Panc1 (cell line): ENCODE measurements at regions not wholly inside any gene's neighbourhood (a gene's known extent, or its start where the extent isn't known, plus 50 kb on each side); places are given as distances from the start of the nearest gene placed in this dataset.

Source experiments
- POLR2AphosphoS5 ChIP-seq: IDR thresholded peaks from 2 replicates; pipeline ENCODE4 v1.6.1; 2012; ENCODE audit warnings: mild to moderate bottlenecking, low read depth, low read length, moderate library complexity
- TCF7L2 ChIP-seq: IDR thresholded peaks from 2 replicates; pipeline ENCODE4 v1.6.1; 2011; ENCODE audit warnings: mild to moderate bottlenecking, low read depth, low read length, inconsistent platforms
- TF ChIP-seq, protein P1 (sequence below): fragments of 450-650 bp; IDR thresholded peaks from 2 replicates; pipeline ENCODE4 v1.5.1; 2017; ENCODE audit warnings: mild to moderate bottlenecking
- TF ChIP-seq, protein P2 (sequence below), 2 experiments: IDR thresholded peaks; 2 replicates each; pipeline ENCODE4 v1.6.1; 2011 to 2012; ENCODE audit warnings: low read depth in 2 of 2, control low read depth in 1 of 2, low read length in 1 of 2, mild to moderate bottlenecking in 1 of 2, moderate library complexity in 1 of 2; ENCODE audit not compliant: insufficient read depth in 1 of 2

DNA sequence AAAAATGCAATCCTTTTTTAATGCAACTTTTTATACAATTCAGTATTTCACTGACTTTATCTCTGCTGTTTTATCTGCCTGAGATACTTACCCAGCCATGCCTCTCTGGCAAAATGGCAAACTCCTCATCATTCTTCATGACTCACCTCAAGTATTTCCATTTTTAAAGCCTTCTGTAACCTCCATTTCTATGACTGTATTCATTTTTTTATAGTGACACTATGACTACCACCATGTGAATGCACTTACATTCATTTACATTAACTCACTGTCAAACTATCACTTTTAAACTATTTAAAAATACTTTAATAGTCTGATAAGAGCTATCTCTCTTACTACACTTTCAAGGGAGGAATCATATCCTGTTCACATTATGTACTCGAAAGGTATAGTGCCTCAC lies 99.4 kb upstream of the SCN7A start:
- TF ChIP-seq, protein P1, sequence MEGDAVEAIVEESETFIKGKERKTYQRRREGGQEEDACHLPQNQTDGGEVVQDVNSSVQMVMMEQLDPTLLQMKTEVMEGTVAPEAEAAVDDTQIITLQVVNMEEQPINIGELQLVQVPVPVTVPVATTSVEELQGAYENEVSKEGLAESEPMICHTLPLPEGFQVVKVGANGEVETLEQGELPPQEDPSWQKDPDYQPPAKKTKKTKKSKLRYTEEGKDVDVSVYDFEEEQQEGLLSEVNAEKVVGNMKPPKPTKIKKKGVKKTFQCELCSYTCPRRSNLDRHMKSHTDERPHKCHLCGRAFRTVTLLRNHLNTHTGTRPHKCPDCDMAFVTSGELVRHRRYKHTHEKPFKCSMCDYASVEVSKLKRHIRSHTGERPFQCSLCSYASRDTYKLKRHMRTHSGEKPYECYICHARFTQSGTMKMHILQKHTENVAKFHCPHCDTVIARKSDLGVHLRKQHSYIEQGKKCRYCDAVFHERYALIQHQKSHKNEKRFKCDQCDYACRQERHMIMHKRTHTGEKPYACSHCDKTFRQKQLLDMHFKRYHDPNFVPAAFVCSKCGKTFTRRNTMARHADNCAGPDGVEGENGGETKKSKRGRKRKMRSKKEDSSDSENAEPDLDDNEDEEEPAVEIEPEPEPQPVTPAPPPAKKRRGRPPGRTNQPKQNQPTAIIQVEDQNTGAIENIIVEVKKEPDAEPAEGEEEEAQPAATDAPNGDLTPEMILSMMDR, result no peak
- TF ChIP-seq, protein P2, sequence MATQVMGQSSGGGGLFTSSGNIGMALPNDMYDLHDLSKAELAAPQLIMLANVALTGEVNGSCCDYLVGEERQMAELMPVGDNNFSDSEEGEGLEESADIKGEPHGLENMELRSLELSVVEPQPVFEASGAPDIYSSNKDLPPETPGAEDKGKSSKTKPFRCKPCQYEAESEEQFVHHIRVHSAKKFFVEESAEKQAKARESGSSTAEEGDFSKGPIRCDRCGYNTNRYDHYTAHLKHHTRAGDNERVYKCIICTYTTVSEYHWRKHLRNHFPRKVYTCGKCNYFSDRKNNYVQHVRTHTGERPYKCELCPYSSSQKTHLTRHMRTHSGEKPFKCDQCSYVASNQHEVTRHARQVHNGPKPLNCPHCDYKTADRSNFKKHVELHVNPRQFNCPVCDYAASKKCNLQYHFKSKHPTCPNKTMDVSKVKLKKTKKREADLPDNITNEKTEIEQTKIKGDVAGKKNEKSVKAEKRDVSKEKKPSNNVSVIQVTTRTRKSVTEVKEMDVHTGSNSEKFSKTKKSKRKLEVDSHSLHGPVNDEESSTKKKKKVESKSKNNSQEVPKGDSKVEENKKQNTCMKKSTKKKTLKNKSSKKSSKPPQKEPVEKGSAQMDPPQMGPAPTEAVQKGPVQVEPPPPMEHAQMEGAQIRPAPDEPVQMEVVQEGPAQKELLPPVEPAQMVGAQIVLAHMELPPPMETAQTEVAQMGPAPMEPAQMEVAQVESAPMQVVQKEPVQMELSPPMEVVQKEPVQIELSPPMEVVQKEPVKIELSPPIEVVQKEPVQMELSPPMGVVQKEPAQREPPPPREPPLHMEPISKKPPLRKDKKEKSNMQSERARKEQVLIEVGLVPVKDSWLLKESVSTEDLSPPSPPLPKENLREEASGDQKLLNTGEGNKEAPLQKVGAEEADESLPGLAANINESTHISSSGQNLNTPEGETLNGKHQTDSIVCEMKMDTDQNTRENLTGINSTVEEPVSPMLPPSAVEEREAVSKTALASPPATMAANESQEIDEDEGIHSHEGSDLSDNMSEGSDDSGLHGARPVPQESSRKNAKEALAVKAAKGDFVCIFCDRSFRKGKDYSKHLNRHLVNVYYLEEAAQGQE (IDR thresholded peaks at IDR 0.05; ENCODE audit: insufficient read depth in 1 of 2, low read depth in 2 of 2, low read length in 1 of 2), result no peak
- TF ChIP-seq POLR2AphosphoS5 (no peak), TCF7L2 (no peak)
